GM12878 (cell line): ENCODE measurements at regions not wholly inside any gene's neighbourhood (a gene's known extent, or its start where the extent isn't known, plus 50 kb on each side); places are given as distances from the start of the nearest gene placed in this dataset.
"Not testable (repeated sequence)": the region's sequence is repeated elsewhere in the genome, so short reads cannot be mapped to it uniquely, and the experiment has no call there.

Source experiments
- BRCA1 ChIP-seq: IDR thresholded peaks from 2 replicates; pipeline ENCODE4 v1.6.1; 2011; ENCODE audit warnings: low read depth, low read length, improper control_type of control experiment
- DPF2 ChIP-seq: fragments of 450-650 bp; IDR thresholded peaks from 2 replicates; pipeline ENCODE4 v1.6.1; 2017; ENCODE audit warnings: mild to moderate bottlenecking
- EZH2 ChIP-seq: IDR thresholded peaks from 2 replicates; pipeline ENCODE4 v1.6.1; 2012; ENCODE audit warnings: low read depth, mild to moderate bottlenecking, control low read depth, inconsistent platforms, low read length, borderline replicate concordance; ENCODE audit not compliant: control insufficient read depth
- FOXM1 ChIP-seq: IDR thresholded peaks from 2 replicates; pipeline ENCODE4 v1.6.1; 2012; ENCODE audit warnings: low read depth, mild to moderate bottlenecking, inconsistent platforms, low read length, moderate library complexity
- POLR2A ChIP-seq: IDR thresholded peaks from 2 replicates; pipeline ENCODE4 v1.6.1; 2011; ENCODE audit warnings: low read depth, mild to moderate bottlenecking, low read length
- SIN3A ChIP-seq: IDR thresholded peaks from 2 replicates; pipeline ENCODE4 v1.6.1; 2012; ENCODE audit warnings: low read depth, low read length, improper control_type of control experiment

- not testable (repeated sequence) for TF ChIP-seq DPF2, POLR2A, EZH2, BRCA1, SIN3A, FOXM1
These were observed 134.2 kb upstream of the TPM1 start for GRCh38 chr15:62908341-62908740.
